LNCAP (cell line): ENCODE measurements at regions not wholly inside any gene's neighbourhood (a gene's known extent, or its start where the extent isn't known, plus 50 kb on each side); places are given as distances from the start of the nearest gene placed in this dataset.

Experiments used
- TF ChIP-seq, protein P1 (sequence below): fragments of 450-650 bp; IDR thresholded peaks from 2 replicates; pipeline ENCODE4 v1.5.1; 2017; ENCODE audit warnings: mild to moderate bottlenecking

DNA sequence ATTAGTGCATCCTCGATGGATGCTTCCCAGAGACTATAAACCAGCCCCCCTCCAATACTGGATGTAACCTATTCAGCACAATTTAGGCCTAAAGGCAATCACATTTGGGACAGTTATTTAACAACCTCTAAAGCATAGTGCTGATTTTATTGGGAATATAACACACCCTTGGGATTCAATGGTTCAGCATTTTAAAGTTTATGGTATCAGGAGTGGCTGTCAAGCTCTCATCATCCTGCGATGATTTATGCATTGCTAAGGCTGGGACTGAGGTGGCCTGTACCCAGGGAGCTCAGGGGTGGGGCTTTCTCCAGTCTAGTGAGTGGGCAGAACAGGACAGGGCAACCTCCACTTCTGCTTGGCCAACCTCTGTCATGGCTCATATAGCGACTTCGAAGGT lies 464.9 kb downstream of the INHBA start:
- TF ChIP-seq, protein P1, sequence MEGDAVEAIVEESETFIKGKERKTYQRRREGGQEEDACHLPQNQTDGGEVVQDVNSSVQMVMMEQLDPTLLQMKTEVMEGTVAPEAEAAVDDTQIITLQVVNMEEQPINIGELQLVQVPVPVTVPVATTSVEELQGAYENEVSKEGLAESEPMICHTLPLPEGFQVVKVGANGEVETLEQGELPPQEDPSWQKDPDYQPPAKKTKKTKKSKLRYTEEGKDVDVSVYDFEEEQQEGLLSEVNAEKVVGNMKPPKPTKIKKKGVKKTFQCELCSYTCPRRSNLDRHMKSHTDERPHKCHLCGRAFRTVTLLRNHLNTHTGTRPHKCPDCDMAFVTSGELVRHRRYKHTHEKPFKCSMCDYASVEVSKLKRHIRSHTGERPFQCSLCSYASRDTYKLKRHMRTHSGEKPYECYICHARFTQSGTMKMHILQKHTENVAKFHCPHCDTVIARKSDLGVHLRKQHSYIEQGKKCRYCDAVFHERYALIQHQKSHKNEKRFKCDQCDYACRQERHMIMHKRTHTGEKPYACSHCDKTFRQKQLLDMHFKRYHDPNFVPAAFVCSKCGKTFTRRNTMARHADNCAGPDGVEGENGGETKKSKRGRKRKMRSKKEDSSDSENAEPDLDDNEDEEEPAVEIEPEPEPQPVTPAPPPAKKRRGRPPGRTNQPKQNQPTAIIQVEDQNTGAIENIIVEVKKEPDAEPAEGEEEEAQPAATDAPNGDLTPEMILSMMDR = no peak

DNA sequence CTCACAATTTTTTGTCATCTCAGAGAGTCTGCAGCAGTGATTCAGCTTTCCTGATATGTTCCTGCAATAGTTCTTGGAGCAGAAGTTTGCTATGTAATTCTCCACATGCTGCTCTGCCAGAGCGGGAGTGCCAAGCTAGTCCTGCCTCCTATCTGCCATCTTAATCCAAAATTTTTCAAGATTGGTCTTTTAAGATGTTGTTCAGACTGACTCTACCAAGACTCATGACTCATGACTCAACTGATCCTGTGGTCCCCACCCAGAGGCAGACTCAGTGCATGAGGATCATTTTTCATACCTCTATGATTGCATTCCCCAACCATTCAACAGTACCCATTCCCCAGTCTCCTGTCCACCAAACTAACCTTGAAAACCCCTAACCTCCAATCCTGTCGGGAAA lies 470.8 kb downstream of the INHBA start:
- TF ChIP-seq, protein P1 = no peak

DNA sequence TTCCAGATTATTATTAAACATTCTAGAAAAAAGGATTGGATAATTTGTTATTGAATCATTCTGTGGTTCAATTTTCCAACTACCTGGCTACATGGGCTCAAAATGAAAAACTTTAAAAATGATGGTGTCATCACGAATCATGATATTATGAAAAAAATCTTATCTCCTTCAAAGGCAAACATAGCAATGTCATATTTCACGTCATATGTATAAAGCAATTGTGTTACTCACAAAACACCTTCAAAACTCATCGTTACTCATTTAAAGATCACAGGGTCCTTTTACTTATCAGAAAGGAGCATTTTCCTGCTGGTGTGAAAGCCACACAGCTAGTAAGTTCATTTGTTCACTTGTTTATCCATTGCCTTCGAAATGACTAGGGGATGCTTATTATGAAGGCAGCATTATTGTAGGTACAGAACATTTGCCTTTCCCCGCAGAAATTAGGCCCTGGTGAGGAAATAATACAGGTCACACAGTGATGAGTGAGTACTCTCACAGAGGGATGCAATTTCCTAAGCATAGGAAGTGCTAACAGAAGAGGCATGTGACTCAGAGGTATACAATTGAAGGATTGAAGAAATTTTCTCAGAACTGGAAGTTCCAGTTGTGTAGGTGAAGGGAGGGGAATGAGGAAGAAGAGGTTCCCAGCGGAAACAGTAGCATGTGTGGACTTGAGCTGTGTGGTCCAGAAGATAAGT lies 478.7 kb downstream of the INHBA start:
- TF ChIP-seq, protein P1 = no peak

DNA sequence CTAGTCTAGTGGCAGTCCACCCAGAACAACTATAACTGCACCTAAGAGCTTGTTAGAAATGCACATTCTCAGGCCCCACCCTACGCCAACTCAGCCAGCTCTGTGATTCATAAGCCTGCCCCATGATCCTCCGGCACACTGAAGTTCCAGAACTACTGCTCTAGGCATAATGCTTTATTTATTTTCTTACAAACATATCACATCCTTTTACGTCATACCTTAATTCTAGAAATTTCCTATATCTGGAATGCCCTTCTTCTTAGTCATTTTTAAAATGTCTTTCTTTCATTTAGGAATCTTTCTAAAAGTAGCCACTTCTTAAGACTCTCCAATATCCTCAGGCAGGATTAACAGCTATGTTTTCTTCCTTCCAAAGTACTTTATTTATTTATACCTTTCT lies 480.1 kb downstream of the INHBA start:
- TF ChIP-seq, protein P1 = no peak

DNA sequence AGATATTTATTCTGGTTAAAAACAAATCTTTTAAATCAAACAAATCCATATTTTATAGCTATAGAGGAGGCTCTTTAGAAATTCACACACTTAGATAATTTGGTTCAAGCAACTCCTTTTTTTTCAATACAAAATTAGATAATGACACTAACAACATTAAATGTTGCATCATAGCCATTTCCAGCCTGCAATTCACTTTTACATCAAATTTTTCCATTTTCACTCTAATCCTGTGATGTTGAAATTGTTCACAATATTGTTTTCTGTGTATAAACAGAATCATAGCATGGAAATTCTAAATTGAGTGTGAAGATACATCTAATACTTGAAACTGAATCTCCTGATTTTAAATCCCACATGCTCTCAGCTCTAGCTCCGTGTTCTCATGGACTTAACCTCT lies 482.6 kb downstream of the INHBA start:
- TF ChIP-seq, protein P1 = no peak

DNA sequence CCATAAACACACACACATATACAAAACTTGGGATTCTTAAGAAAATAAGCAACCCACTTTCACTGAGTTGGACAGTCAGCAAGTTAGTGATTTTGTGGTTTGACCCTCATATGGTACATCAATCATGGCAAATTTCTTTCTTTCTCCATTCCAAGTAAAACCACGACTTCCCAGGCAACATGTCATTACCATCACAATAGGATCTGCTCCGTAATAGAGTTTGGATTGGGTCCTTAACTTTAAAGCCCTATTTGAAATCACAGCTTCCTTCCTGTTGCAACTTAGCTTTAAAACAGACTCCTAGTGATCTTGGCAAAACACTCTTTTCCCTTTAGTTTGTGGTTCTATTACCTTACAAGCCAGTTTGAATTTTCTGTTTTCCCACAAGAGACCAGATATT lies 483.6 kb downstream of the INHBA start:
- TF ChIP-seq, protein P1 = no peak

DNA sequence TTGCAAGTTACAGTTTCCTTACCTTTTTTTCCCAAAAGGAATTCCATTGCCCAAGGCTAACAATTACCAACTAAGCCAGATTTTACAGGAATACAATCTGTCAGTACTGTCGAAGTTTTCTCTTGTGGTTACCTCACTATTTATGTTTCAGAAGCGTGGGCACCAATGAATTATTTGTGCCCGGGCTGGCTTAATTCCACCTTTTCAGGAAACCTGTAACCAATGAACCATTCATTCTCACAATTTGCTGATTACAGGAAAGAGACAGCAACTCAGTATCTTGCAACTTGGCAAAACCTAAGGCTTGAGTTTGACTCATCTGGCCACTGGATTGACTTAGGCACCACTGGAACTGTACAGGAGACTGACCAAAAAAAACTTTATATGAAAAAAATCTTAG lies 485.6 kb downstream of the INHBA start:
- TF ChIP-seq, protein P1 = no peak

DNA sequence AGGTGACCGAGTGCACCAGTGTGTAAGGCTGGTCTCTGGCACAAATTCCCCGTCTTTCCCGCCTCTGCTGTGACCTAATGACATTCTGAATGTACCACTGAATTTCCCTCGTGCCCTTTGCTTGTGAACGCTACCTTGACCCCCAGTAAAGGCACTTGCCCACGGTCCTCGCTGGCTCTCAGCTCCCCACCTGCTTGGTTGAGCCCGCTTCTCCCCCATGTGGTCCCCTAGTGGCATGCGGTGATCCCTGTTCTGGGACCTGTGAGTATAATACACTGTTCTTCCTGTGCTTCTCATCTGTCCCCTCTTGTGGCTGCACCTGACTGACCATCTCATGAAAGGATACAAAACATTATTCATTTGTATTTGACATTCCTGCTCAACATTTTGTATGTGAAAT lies 495.7 kb downstream of the INHBA start:
- TF ChIP-seq, protein P1 = no peak
